Choroid plexus epithelial cell (primary cell): ENCODE measurements at regions not wholly inside any gene's neighbourhood (a gene's known extent, or its start where the extent isn't known, plus 50 kb on each side); places are given as distances from the start of the nearest gene placed in this dataset.

Experiments used
- DNase-seq: peaks from one replicate; pipeline ENCODE4 v3.0.0-alpha.2; 2010; ENCODE audit warnings: low read depth
- H3K4me3 ChIP-seq: 2 replicates; pipeline ENCODE4 v1.5.1; 2011; ENCODE audit warnings: low read depth, mild to moderate bottlenecking, control low read depth, low read length, moderate library complexity
- TF ChIP-seq, protein P1 (sequence below): conservative IDR thresholded peaks from 2 replicates; pipeline ENCODE4 v1.5.1; 2011; ENCODE audit warnings: low read depth, mild to moderate bottlenecking, control low read depth, inconsistent platforms, low read length, moderate library complexity

DNA sequence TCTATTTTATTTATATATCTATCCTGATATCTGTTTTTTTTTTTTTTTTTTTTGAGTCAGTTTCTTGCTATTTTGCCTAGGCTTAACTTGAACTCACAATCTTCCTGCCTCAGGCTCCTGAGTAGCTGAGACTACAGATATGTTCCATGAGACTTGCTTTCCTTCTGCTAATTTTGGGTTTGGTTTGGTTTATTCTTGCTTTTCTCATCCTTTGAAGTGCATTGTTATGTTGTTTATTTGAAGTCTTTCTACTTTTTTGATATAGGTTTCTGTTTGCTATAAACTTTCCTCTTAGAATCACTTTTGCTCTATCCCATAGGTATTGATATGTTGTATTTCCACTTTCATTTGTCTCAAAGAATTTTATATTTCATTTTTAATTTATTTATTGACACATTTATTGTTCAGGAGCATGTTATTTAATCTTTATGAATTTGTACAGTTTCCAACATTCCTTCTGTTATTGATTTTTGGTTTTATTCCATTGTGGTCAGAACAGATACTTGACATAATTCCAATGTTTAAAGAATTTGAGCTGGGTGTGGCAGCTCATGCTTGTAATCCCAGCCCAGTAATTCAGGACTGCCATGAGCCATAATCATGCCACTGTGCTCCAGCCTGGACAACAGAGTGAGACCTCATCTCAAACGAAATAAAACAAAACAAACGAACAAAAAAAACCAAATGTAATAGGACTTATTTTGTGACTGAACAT is 62.3 kb upstream of the PLSCR4 start:
- TF ChIP-seq, protein P1, sequence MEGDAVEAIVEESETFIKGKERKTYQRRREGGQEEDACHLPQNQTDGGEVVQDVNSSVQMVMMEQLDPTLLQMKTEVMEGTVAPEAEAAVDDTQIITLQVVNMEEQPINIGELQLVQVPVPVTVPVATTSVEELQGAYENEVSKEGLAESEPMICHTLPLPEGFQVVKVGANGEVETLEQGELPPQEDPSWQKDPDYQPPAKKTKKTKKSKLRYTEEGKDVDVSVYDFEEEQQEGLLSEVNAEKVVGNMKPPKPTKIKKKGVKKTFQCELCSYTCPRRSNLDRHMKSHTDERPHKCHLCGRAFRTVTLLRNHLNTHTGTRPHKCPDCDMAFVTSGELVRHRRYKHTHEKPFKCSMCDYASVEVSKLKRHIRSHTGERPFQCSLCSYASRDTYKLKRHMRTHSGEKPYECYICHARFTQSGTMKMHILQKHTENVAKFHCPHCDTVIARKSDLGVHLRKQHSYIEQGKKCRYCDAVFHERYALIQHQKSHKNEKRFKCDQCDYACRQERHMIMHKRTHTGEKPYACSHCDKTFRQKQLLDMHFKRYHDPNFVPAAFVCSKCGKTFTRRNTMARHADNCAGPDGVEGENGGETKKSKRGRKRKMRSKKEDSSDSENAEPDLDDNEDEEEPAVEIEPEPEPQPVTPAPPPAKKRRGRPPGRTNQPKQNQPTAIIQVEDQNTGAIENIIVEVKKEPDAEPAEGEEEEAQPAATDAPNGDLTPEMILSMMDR, result no peak
- no peak overlapping the region for H3K4me3 ChIP-seq
- DNase-seq, result peak; percentile 74

DNA sequence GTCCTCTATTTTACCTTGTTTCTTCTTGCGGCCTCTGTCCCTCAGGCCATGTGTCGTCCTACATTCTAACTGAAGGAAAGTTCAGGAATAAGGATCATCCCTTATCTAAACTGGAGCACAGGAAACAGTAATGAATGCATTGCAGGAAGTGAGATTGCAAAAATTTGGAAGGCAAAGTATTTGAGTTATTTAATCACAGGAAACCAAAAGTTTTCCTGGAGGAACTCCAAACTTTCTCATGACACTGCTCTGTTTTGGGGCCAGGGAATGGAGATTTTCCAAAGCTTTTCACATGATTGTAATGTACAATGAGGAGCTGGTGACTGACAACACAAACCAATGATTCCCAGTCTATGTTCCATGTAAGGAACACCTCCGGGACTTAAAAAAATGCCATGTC is 57.8 kb upstream of the PLSCR4 start:
- DNase-seq, result peak; percentile 73
- TF ChIP-seq, protein P1, result no peak
- H3K4me3 ChIP-seq, result no peak overlapping the region

DNA sequence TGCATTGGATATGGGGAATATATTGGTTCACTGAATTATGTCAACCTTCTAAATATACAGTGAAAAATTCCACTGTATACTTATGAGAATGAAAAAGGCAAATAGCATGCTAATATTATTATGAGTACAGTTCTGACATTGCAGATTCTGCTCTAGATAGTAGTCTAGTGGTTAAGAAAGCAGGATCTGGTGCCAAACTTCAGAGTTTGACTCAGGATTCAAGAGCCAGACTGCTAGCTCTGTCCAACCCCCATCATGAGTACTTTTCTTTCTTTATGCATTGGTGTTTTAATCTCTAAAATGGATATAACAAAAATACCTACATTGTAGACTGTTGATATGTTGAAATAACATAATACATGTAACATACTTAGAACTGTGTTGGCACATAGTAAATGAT is 57.3 kb upstream of the PLSCR4 start:
- H3K4me3 ChIP-seq, result no peak overlapping the region
- TF ChIP-seq, protein P1, result no peak
- DNase-seq, result peak; percentile 91

DNA sequence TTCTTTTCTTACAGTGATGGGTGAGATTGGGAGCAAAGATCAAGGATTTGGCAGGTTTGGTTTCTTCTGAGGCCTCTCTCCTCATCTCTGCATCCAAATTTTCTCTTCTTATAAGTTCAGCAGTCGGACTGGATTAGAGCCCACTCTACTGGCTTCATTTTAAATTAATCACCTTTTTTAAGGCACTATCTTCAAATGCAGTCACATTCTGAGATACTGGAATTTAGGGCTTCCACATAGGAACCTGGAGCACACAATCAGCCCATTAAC is 56.5 kb upstream of the PLSCR4 start:
- TF ChIP-seq, protein P1, result no peak
- no peak overlapping the region for H3K4me3 ChIP-seq
- DNase-seq, result no peak

DNA sequence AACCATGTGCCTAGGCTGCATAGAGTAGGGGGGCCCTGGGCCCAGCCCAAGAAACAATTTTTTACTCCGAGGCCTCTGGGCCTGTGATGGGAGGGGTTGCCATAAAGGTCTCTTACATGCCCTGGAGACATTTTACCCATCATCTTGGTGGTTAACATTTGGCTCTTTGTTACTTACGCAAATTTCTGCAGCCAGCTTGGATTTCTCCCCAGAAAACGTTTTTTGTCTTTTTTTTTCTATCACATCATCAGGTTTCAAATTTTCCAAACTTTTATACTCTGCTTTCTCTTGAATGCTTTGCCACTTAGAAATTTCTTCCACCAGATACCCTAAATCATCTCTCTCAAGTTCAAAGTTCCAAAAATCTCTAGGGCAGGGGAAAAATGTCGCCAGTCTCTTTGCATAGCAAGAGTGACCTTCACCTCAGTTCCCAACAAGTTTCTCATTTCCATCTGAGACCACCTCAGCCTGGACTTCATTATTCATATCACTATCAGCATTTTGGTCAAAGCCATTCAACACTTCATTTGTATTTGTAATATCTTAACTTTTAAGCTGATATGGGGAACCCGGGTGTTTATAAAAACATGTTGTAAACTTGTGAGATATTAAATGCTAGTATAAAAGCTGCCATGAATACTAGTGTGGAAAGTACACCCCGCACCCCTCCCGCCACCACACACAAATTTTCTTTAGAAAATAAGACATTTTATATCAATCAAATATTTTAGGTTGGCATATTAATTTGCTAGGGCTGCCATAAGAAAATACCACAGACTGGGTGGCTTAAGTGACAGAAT is 56.0 kb upstream of the PLSCR4 start:
- TF ChIP-seq, protein P1, result no peak
- no peak overlapping the region for H3K4me3 ChIP-seq
- no peak for DNase-seq

DNA sequence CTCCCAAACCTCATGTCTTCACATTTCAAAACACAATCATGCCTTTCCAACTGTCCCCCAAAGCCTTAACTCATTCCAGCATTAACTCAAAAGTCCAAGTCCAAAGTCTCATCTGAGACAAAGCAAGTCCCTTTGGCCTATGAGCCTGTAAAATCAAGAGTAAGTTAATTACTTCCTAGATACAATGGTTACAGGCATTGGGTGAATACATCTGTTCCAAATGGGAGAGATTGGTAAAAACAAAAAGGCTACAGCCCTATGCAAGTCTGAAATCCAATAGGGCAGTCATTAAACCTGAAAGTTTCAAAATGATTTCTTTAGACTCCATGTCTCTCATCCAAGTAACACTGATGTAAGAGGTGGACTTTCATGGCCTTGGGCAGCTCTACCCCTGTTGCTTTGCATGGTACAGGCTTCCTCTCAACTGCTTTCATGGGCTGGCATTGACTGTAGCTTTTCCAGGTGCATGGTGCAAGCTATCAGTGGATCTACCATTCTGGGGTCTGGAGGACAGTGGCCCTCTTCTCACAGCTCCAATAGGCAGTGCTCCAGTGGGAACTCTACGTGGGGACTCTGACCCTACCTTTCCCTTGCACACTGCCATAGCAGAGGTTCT is 55.0 kb upstream of the PLSCR4 start:
- TF ChIP-seq, protein P1, result no peak
- no peak overlapping the region for H3K4me3 ChIP-seq
- no peak for DNase-seq
